HCEC 1CT (cell line): ENCODE measurements at regions not wholly inside any gene's neighbourhood (a gene's known extent, or its start where the extent isn't known, plus 50 kb on each side); places are given as distances from the start of the nearest gene placed in this dataset.

ENCODE experiments used
- DNase-seq: peaks from one replicate; pipeline ENCODE4 v3.0.0-alpha.2; 2017

DNA sequence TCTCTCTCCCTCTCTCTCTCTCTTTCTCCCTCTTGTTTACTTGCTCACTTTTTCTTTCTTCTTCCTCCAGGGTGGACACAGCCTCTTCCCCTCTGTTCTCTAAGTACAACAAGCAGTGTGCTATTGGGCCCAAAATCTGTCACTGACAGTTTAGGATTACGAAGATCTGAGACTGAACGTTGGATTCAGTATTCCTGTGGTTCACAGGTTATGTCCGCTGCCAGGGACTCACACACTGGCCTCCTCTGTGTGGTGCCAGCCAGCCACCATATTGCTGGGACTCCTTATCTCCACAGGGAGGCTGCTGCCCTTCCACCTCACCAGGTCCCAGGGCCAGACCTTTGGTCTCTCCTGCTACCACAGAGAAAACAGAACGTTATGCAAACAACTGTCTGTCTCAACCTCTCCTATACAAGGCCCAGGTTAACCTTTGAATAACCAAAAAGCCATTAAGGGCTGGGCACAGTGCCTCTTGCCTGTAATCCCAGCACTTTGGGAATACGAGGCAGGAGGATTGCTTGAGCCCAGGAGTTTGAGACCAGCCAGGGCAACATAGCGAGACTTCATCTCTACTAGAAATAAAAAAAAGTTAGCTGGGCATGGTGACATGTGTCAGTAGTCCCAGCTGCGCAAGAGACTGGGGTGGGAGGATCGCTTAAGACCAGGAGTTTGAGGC is 171.9 kb upstream of the RAB4A start:
- DNase-seq, result no peak

DNA sequence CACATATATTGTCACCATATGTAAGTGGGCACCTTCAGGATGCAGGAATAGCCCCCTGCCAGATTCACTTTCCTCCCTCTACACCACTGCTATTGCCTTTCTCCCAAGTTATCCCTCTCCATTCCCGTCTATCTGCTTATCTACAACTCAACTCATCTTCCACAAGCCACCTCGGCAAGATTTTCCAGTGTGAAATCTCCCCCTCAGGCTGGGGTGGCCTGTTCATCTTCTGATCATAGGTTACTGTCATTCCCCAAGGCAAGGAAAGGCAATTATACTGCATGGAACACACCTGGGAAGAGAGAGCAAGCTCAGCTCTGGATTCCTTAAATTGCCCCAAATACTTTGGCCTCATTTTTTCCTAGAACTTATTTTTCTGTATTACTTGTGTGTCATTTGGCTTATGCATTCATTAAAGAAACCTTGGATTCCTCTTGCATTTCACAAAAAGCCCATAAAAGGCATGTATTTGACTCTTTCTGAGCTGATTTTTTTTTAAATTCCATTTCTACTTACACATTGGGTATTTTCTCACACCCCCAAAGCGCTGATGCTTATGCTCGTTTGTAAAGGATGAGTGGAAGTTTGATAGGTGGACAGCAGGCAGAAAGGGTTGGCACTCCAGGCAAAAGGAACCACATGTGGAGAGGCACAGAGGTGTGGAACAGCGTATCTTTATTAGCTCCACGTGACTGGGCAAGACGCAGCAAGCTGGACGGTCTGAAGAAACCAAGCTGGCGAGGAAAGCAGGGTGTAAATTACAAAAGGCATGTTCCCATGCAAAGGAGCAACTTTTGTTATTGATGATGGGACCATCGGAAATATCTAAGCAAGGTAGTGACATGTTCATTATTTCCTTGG is 169.7 kb upstream of the RAB4A start:
- DNase-seq, result no peak

DNA sequence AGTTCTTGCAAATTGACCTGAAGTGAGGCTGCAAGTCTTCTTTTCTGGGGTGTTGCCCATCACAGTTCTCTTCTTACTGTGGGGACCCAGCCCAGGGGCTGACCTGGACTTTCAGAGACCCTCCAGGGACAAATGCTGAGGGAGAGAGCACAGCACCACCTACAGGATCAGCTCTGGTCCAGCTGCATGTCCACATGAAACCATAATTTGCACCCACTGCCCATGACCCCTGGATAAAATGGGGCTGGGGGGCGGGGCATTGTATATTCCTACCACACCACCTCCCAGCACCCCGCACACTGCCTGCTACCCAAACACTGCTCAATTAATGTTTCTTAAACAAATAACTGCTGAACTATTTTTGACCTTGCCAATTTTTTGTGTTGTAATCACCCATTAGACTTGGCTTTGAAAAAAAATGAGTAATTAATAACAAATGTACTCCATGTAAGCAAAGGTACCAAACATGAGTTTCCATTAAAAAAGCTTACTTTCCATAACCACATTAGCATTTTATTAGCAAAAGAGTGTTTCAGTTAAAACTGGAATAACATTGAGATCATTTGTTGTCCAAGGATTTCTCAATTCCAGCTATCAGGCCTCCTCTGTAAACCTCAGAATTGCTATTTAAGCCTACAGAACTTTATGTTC is 168.0 kb upstream of the RAB4A start:
- no peak for DNase-seq

DNA sequence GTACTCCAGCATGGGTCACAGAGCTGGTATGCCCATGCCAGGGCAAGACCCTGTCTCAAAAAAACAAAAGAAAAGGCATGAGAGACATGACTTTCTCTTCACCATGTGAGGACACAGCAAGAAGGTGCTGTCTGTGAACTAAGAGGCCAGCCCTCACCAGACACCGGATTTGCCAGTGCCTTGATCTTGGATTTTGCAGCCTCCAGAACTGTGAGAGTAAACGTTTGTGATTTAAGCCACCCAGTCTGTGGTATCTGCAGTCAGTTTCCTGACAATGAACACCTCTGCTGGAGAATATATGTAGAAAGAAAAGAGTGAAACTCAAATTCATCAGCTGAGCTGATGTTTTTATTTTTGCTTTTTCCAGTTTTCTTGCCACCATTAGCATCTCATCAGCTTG is 166.3 kb upstream of the RAB4A start:
- DNase-seq, result no peak

DNA sequence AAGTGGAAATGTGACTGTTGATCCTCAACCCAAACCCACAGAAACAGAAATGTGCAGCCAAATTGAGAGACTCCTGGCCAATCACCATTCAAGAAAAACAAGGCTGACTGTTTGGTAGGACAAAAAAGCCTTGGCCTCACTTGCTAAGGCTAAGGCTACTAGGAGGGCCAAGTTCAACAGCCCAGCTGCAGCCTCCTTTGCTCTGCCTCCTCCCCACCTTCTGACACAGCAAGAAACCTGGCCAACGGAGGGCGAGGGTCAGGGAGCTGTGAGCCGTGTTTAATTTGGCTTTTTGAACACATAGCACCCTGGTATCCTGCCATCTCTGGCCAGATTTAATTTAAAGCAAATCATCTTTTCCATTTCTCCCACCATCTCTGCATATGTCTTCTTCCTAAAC is 165.8 kb upstream of the RAB4A start:
- no peak for DNase-seq

DNA sequence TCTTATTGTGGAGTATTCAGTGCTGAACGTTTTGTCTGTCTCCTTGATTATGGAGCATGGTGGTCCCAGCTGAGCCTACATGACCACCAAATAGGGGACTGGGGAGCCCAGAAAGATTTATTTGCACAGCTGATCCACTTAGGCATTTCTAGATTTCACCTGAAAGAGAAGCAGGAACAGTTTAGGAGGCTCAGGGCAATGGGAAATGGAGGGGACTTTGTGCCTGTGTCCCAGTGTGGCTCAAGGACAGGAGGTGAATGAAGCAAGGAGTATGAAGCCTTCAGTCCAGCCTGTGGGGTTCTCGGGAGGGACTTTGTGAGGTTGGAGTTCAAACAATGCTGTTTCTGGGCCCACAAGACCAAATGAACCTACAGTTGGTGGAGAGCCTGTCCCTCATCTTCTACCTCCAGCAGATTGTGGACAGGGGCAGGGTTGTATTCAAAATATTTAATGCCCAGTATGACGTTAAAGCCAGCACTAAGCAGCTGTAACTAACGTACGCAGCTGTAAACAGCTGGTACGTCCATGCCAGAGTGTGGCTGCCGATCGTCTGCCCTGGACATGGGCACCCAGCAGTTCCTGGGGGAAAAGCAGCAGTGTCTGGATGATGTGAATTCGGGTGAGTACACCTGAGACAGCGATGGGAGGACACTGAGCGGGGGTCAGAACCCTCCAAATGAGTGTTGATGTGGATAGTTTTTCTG is 164.9 kb upstream of the RAB4A start:
- DNase-seq, result no peak

DNA sequence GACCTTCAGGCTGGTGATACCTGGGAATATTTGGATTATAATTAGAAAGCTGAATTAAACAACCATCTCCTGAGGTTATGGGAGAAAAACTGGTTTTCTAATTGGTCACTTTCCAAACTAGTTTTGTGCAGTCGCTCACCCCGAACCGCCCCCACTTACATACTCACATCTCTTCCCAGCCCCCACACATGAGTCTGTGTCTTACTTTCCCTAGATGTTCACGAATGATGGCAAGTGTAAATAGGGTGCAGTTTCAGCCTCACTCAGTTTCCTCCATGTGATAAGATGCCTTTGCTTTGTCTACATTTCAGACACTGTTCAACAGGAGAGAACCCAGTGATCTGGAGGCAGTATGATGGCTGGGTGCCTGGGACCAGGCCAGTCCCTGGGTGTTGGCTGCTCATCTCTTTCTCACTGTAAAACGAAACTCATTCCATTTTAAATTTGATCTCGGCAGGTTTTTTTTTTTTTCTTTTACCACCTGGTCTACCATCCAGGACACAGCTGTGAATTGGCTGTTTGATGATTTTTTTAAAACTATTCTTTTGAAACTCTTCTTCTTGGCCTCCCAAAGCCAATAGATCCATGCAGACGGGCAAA is 164.3 kb upstream of the RAB4A start:
- DNase-seq, result no peak

DNA sequence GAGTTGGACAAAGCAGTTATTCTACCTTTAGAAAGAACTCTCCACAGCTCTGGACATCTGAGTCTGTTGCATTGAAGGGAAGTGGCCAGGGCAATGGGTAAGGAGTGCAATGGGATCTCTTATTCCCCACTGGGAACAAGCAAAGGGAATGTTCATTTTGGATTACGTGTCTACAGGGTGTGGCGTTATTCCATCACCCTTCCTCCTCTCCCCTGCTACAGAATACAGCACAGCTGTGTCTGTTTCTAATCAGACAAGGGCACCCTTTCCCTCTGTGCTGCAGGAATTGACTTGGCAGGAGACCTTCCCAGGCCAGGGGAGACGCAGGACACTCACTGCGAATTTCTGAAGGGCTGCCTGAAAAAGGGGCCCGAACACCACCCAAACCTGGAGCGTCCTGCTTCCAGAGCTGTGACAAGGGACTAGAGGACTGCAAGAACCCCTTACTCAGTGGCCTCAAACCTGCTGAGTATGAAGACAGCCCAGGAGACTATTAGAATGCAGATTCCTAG is 163.6 kb upstream of the RAB4A start:
- DNase-seq, result no peak

DNA sequence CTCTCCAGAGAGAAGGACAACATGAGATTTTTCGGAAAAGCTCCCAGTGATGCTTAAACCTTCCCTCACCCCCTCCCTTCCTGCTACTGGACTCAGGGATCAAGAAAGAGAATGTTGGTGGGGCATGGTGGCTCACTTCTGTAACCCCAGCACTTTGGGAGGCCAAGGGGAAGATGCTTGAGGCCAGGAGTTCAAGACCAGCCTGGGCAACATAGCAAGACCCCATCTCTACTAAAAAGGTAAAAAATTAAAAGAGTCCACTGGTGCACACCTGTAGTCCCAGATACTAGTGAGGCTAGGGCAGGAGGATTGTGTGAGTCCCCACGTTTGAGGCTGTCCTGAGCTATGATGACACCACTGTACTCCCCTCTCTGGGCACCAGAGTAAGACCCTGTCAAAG is 162.9 kb upstream of the RAB4A start:
- DNase-seq, result no peak

DNA sequence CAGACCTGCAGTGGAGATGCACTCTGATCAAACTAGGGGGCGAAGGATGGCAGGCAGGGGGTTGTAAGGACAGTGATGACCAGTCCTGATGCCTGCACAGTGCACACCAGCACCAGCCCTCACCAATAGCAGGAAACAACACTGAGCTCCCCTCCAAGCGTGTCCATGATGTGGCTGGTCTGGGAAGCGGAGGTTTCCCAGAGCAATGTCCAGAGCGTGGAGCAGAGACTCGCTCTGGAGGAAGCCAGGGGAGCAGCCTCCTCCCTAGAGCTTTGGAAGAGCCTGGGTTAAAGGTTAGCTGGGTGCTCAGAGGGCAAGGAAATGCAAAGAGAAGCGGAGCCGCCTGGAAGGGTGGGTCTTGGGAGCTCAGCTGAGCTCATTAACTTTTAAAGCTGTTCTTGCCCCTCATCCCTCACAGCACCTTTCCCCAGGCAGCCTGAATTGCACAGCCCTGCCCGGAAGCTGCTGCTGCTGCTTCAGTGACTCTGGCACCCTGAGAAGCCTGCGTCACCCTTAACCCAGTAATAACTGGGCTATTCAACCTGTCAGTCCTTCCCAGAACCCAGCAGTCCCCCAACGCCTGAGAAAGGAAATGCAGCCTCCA is 162.2 kb upstream of the RAB4A start:
- DNase-seq, result no peak

DNA sequence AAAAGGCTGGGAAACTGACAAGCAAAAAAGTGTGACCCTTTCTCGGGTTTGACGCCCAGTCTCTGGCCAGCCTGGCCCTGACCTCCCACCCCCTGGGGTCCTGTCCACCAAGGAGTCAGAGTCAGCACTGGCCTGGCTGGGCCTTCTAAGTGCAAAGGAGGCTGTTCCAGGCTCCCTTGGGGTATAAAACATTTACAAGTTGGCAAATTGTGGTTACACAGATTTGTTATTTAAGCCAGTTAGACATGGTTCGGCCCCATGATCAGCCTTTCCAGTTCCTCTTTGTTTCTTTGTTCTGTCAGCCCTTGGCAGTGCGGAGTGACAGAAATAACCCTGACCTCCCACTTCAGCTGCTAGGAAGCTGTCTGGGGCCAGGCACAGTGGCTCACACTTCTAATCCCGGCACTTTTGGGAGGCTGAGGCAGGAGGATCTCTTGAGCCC is 161.6 kb upstream of the RAB4A start:
- DNase-seq, result no peak

DNA sequence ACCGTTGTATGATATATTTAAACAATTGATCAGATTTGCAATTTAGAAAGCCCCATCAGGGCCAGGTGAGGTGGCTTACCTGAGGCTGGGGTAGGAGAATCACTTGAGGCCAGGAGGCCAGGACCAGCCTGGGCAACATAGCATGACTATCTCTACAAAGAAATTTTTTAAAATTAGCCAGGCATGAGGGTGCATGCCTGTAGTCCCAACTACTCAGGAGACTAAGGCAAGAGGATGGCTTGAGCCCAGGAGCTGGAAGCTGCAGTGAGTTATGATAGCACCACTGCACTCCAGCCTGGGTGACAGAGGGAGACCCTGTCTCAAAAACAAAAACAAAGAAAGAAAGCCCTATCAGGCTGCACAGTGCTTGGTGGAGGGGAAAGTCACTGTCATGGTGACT is 159.9 kb upstream of the RAB4A start:
- DNase-seq, result no peak

DNA sequence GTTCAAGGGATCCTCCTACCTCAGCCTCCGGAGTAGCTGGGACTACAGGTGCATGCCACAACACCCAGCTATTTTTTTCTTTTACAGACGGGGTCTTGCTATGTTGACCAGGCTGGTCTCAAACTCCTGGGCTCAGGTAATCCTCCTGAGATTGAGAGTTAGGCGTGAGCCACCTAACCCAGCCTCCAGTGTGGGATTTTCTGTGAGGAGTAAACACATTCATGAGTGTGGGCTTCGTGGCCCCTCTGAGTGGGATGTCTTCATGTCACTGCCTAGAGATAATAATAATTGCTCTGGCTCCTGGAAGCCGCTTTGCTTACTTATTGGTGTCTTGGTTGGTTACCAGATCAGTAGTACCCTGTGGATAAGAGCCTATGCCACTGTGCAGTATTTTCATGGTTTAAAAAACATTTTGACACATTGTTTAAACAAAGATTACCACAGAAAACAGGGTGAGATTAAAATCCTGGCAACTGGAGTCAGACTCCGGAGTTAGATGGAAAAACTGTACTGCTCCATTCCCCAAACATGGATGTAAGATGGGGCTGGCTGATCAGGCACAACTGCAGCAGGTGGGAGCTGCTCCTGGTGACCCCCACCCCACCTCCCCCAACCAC is 159.1 kb upstream of the RAB4A start:
- DNase-seq, result no peak

DNA sequence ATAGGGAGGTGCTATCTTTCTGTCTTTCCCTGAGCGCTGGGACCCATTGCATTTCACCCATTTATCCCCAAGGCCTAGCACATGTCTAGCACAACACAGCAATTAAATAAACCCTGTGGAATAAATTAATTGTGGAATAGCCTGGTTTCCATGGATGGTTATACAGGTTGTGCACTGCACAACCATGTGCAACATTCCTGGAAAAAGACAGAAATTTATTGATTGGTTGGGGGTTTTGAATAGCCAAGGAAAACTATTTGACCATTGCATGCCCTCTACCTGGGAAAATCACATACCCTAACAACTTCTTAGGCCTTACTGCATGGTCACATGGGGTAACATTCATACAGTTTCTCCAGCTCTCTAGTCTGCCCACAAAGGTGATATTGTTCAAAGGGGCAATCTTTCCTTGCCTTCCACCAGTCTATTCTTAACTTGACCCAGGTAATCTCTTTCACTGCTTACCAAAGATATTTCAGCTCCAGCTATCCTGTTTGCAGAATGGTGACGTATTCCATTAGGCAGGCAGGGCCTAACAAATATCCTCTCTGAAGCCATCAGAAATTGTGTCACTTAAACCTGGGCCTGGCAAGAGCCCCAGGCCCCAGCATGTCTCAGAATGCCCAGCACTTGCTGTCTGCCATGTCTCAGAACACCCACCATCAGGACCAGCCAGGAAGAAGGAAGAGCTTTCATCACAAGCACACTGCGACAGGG is 157.9 kb upstream of the RAB4A start:
- no peak for DNase-seq

DNA sequence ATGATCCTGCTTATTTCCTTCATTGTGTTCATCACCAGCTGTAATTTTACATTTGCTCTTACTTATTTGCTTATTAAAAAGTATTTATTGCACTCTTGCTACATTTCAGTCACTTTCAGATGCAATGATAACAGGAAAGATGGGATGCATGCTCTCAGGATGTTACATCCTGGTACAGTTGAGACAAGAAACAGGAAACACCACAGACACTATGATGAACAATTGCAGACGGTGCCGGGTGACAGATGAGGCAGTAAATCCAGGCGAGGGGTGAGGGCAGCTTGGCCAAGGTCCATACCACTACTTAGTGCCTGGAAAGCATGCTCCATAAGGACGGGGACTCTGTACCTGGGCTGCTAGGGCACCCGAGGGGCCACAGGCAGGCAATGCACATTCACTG is 156.6 kb upstream of the RAB4A start:
- no peak for DNase-seq

DNA sequence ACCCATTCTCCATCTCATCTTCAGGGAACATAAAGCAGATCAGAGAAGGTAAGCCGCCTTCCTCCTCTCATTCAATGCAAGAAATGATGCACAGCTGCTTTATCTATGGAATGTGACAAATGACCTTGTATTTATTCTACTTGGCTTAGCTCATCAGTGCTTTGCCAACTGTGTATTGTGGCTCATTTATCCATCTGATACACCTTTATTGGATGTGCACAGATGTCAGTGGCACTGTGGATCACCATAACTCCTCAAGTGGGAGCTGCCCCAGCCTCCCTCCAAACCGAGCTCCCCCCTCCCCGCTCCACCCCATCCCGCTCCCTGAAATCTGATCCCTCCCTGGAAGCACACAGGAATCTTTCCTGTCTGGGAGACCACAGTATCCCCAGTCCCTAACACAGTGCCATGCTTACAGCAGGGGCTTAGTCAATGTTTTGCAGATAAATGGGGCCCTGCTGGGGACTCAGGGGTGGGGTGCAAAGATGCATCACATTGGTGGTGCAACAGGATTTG is 156.0 kb upstream of the RAB4A start:
- no peak for DNase-seq

DNA sequence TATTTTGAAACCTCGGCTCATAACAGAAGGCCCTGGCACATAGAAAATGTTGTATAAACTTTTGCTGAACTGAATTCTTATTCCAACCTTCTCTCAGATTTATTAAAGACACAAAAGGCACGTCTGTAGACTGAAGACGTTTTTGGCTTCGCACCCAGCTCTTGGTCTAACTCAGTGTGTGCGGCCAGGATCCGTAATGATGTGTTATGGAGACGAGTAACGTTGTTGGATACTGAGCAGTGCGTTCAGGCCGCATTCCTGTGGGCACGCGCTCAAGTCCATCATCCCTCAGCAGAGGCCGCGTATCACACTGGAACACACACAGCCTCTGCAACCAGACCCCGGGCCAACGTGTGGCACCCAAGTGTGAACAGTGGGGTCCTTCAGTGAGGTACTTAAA is 154.8 kb upstream of the RAB4A start:
- no peak for DNase-seq

DNA sequence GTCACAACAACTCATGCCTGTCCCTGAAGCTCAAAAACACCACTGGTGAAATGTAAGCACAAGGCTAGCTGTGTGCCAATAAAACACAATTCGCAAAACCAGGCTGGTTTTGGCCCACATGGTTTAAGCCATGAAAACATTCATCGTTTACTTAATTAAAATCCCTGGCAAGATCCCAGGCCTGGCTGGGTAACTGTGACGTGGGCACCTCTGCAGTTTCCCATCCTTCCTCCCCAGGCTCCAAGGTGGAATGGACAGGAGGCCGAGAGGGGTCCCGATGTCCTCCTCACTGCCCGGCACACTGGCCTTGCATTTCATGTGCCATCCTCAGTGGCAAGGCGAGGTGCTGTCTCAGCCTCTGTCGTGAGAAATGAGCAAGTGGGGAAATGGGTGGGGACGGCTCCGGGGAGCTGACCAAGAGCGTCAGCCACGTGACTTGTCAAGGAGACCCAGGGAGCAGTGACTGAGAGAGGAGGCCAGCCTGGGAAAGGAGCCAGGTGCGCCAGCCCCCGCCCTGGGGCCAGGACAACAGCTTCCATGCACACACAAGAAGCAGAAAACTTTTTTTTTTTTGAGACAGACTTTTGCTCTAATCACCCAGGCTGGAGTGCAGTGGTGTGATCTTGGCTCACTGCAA is 153.1 kb upstream of the RAB4A start:
- DNase-seq, result no peak

DNA sequence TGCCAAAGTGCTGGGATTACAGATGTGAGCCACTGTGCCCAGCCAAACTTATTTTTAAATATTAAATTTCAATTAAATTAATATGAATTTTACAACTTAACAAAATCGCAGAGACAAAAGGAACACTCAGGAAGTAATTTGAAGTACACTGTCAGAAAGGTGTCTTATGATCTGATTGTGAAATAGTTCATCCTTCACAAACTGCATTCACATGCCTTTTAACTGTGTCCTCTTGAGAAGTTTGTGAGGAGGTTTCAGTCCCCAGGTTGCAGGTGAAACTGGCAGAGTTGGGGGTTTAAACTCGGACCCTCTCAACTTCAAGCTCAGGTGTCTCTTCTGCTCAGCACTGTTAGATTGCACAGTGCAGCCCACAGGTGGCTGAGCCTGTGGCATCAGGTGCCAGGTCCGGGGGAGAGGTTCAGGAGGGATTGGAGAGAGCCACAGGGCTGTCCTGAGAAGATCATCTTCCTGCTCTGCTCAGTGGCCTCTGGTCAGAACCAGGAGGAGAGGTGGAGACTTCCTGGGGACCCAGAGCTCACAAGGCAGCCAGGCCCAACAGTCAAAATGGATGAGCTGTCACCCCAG is 152.3 kb upstream of the RAB4A start:
- no peak for DNase-seq

DNA sequence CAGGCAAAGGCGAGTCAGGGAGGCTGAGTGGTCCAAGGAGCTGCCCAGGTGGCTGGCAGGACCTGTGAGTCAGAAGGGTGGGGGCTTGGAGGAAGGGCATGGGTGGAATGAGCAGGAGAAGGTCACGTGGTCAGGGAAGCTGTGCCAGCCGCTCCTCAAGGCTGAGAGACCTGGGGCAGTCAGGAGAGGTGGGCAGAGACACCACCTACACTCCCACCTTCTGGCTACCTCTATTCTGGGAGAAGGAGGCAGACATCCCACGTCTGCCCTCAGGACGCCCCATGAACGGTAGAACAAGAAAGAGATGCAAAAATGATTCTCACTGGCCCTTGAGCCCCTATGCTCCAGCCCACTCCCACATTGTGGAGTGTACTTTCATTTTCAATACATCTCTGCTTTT is 151.8 kb upstream of the RAB4A start:
- DNase-seq, result no peak
